ENCODE measurements at regions not wholly inside any gene's neighbourhood (a gene's known extent, or its start where the extent isn't known, plus 50 kb on each side); places are given as distances from the start of the nearest gene placed in this dataset.

- TF ChIP-seq, protein P1, sequence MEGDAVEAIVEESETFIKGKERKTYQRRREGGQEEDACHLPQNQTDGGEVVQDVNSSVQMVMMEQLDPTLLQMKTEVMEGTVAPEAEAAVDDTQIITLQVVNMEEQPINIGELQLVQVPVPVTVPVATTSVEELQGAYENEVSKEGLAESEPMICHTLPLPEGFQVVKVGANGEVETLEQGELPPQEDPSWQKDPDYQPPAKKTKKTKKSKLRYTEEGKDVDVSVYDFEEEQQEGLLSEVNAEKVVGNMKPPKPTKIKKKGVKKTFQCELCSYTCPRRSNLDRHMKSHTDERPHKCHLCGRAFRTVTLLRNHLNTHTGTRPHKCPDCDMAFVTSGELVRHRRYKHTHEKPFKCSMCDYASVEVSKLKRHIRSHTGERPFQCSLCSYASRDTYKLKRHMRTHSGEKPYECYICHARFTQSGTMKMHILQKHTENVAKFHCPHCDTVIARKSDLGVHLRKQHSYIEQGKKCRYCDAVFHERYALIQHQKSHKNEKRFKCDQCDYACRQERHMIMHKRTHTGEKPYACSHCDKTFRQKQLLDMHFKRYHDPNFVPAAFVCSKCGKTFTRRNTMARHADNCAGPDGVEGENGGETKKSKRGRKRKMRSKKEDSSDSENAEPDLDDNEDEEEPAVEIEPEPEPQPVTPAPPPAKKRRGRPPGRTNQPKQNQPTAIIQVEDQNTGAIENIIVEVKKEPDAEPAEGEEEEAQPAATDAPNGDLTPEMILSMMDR (IDR thresholded peaks at IDR 0.05 in 8 of 11, conservative IDR thresholded peaks at IDR 0.05 in 3 of 11) = no peak
- TF ChIP-seq POLR2A (IDR thresholded peaks at IDR 0.05) = no peak
These were observed 315.3 kb downstream of the PAPSS1 start for GRCh38 chr4:107404591-107405300.
